ENCODE measurements at regions not wholly inside any gene's neighbourhood (a gene's known extent, or its start where the extent isn't known, plus 50 kb on each side); places are given as distances from the start of the nearest gene placed in this dataset.

GRCh38 chr6:14681699-14682487, 564.0 kb upstream of the JARID2 start:
- DNase-seq = no peak

GRCh38 chr6:14682812-14683211, 563.1 kb upstream of the JARID2 start:
- DNase-seq = no peak

- DNase-seq = no peak
These were observed 556.2 kb upstream of the JARID2 start for GRCh38 chr6:14689639-14690038.

GRCh38 chr6:14690120-14691056, 555.5 kb upstream of the JARID2 start:
- DNase-seq = no peak

- no peak for DNase-seq
These were observed 553.7 kb upstream of the JARID2 start for GRCh38 chr6:14692208-14692607.

GRCh38 chr6:14693301-14694192, 552.3 kb upstream of the JARID2 start:
- DNase-seq = no peak

- no peak for DNase-seq
These were observed 551.6 kb upstream of the JARID2 start for GRCh38 chr6:14694308-14694707.

- no peak for DNase-seq
These were observed 550.3 kb upstream of the JARID2 start for GRCh38 chr6:14695579-14695978.

GRCh38 chr6:14696367-14696766, 549.5 kb upstream of the JARID2 start:
- no peak for DNase-seq

GRCh38 chr6:14697427-14697826, 548.4 kb upstream of the JARID2 start:
- no peak for DNase-seq

GRCh38 chr6:14699803-14700601, 545.9 kb upstream of the JARID2 start:
- DNase-seq = no peak

GRCh38 chr6:14701946-14702345, 543.9 kb upstream of the JARID2 start:
- DNase-seq = no peak

- no peak for DNase-seq
These were observed 543.2 kb upstream of the JARID2 start for GRCh38 chr6:14702678-14703077.

- no peak for DNase-seq
These were observed 542.3 kb upstream of the JARID2 start for GRCh38 chr6:14703586-14703985.

- no peak for DNase-seq
These were observed 541.2 kb upstream of the JARID2 start for GRCh38 chr6:14704383-14705271.

- no peak for DNase-seq
These were observed 540.0 kb upstream of the JARID2 start for GRCh38 chr6:14705841-14706377.

- DNase-seq = no peak
These were observed 539.4 kb upstream of the JARID2 start for GRCh38 chr6:14706378-14706929.

- DNase-seq = no peak
These were observed 538.6 kb upstream of the JARID2 start for GRCh38 chr6:14707276-14707675.

- DNase-seq = no peak
These were observed 537.9 kb upstream of the JARID2 start for GRCh38 chr6:14707971-14708465.

- DNase-seq = no peak
These were observed 536.7 kb upstream of the JARID2 start for GRCh38 chr6:14709066-14709670.

Measured in activated effector memory CD4-positive, alpha-beta T cell treated with Interleukin-2 at 50 U/mL for 16 hours (primary cell).